HG03139 (cell line): ENCODE measurements at regions not wholly inside any gene's neighbourhood (a gene's known extent, or its start where the extent isn't known, plus 50 kb on each side); places are given as distances from the start of the nearest gene placed in this dataset.
"Not testable (repeated sequence)": the region's sequence is repeated elsewhere in the genome, so short reads cannot be mapped to it uniquely, and the experiment has no call there.

Experiments used
- ATAC-seq: cut with Tn5 transposase; IDR thresholded peaks from one replicate; pipeline ENCODE4 v1.9.1; 2021; ENCODE audit not compliant: unreplicated experiment

- ATAC-seq = no peak
Observed at GRCh38 chr5:72599519-72600370, 92.5 kb upstream of the ZNF366 start.

GRCh38 chr5:72599065-72599433, 91.8 kb upstream of the ZNF366 start:
- no peak for ATAC-seq

DNA sequence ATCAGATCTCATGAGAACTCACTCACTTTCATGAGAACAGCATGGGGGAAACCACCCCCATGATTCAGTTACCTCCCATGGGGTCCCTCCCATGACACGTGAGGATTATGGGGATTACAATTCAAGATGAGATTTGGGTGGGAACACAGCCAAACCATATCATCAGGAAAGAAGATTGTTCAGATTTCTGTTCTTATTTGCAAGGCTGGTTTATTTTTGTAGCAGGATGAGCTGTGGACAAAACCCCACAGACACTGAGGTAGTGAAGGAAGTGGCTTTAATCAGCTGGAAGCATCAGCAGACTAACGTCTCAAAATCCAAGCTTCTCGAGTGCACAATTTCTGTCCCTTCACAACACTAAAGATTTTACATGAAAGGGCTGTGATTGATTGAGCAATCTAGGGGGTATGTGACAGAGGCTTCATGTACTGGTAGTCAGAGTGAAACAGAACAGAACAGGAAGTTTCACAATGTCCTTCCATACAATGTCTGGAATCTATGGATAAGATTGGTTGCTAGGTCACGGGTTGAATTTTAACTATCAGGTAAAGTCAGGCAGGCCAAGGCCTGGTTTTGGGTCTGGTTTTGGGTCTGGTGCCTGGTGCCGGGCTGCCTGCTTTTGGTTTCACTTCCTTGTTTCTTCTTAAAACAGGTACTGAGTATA, 91.3 kb upstream of the ZNF366 start:
- no peak for ATAC-seq

- no peak for ATAC-seq
Observed at GRCh38 chr5:72597456-72597948, 90.3 kb upstream of the ZNF366 start.

- ATAC-seq = no peak
Observed at GRCh38 chr5:72596956-72597355, 89.7 kb upstream of the ZNF366 start.

DNA sequence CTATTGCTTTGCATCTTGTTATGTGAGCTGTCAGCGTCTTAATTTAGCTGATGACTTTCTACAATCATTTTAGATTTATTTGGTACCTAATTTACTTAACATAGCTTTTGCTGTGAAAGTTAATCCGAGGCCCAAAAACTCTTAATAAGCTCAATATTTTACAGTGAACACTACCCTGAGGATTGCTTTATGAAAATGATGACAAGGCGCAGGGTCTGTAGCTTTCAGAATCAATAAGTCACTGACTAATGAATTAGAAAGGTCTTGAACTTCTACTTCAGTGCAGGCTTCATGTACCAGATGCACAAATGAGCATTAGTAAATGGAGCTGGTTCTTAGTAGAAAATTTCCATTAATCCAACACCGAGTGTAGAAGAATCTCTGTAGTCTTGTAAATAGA, 81.4 kb upstream of the ZNF366 start:
- no peak for ATAC-seq

GRCh38 chr5:72587661-72588308, 80.6 kb upstream of the ZNF366 start:
- no peak for ATAC-seq

- ATAC-seq = no peak
Observed at GRCh38 chr5:72586788-72587530, 79.7 kb upstream of the ZNF366 start.

DNA sequence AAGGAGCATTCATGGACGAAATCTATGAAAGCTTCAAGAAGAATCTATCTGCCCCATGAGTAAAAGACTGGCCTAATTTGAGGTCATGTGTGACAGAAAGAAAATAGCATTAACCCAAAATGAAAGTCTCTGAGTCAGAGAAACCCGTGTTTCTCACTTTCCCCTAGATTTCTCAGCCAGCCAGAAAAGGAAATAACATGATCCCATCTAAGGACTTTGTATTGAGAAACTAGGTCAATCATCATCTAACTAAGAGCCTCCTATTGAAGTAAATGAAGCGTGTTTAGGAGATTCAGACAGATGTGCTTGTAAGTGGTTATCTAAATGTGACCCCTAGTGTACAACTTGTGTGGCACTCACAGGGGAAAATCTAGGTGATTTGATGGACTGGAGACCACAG, 77.3 kb upstream of the ZNF366 start:
- ATAC-seq = no peak

- not testable (repeated sequence) for ATAC-seq
Observed at GRCh38 chr5:72579290-72579689, 72.1 kb upstream of the ZNF366 start.

DNA sequence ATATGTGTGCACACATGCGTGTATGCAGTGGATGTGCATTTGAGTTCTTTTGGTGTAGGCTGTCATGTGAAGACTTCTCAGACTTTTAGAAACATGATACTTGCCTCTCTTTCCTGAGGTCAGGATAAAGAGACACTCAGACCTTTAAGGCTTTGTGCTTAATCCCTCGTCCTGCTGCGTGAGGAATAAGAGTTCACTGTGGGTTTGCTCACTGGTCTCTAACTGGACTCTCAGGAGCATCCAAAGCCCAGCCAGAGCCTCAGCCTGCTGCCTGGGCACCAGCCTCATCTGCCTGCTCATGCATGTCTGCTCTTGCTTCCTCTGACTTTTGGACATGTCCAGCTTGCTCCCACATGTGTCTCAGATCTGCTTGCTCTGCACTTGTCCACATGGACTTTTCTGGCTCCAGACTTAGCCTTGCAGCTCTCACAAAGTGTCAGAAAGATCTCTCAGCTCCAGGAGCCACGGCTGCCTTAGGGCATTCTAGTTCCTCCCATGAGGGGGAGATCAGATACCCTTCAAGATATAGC, 65.1 kb upstream of the ZNF366 start:
- no peak for ATAC-seq

GRCh38 chr5:72569408-72569944, 62.3 kb upstream of the ZNF366 start:
- no peak for ATAC-seq

- ATAC-seq = no peak
Observed at GRCh38 chr5:72566746-72567145, 59.5 kb upstream of the ZNF366 start.

- no peak for ATAC-seq
Observed at GRCh38 chr5:72565513-72566289, 58.5 kb upstream of the ZNF366 start.

DNA sequence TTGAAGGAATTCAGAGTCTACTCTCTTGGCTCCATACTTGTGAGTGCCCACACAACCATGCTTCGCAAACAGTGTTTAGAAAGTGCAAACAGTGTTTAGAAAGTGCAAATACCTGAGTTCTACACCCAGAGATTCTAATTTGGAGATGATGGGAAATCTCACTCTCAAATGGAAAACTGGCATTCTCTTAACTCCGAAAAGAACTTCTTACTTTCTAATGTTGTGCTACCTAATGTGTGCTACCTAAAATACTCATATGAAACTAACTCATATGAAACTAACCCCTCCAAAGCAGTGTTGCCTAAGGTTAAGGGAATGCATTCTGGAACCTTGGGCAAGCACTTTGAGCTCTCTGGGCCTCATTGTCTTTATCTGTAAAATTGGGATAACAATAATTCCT, 55.5 kb upstream of the ZNF366 start:
- no peak for ATAC-seq

GRCh38 chr5:72561148-72561972, 54.1 kb upstream of the ZNF366 start:
- ATAC-seq = no peak

DNA sequence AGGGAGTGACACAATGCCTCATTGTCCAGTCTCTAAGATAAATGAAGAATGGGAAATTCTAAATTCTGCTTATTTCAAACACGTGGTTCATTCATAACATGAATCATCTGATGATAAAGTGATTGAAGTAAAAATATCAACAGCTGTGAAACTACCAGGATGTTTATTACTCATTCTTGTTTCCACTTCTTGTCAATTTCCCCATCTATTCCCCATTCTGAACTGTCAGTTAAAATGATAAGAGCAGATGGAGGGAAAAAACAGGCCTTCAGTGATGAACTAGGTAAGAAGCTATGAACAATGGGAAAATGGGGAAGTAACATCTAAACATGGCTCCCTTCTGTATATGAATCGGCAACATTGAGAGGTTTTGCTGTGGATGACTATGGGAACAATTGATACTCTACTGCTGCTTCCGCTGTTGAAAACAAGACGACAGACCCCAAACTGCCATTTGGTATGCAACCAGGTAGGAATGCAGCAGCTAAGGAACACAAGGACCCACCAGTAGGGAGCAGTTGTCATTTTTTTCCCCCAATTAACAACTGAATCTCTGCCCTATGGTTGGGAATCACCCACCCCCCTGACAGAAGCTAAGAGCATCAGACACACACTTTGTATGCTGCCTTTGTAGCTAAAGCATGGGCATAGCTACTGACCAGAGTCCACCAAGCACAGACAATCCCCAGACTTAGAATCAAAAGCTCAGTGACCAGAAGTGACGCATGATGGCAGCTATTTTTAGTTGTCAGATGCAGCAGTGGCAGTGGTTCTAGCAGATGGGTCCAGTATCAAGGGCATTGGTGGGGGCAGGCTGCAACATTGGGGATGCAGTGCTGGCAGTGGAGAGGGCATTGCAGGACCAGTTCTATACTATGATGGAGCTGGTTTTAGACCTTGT, 52.9 kb upstream of the ZNF366 start:
- ATAC-seq = no peak

- no peak for ATAC-seq
Observed at GRCh38 chr5:72558383-72558782, 51.2 kb upstream of the ZNF366 start.
